ENCODE measurements at regions not wholly inside any gene's neighbourhood (a gene's known extent, or its start where the extent isn't known, plus 50 kb on each side); places are given as distances from the start of the nearest gene placed in this dataset.

DNA sequence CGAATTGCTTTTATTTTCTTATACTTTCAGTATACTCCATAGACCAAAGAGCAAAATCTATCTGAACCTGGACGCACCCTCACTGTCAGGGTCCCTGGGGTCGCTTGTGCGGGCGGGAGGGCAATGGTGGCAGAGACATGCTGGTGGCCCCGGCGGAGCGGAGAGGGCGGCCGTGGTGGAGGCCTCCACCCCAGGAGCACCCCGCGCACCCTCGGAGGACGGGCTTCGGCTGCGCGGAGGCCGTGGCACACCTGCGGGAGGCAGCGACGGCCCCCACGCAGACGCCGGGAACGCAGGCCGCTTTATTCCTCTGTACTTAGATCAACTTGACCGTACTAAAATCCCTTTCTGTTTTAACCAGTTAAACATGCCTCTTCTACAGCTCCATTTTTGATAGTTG lies 1077.4 kb downstream of the BRD1 start:
- Histone ChIP-seq H3K23ac (ENCODE audit: low read depth, low read length, poor library complexity) (no peak overlapping the region), H3K4me1 (ENCODE audit: control insufficient read depth in 2 of 2, insufficient read depth in 1 of 2, low read depth in 1 of 2, low read length in 2 of 2) (no peaks in the 10 kb centered on the region), H3K4ac (ENCODE audit: low read length) (no peak overlapping the region), H2BK120ac (ENCODE audit: low read depth, low read length) (no peak overlapping the region), H3K27me3 (ENCODE audit: control insufficient read depth in 3 of 3, insufficient read depth in 3 of 3, low read depth in 1 of 3, low read length in 3 of 3) (no peaks in the 10 kb centered on the region), H2AFZ (ENCODE audit: low read length) (no peak overlapping the region), H4K91ac (ENCODE audit: low read depth, low read length, poor library complexity) (no peak overlapping the region), H2BK12ac (ENCODE audit: low read length) (peak overlapping the region; percentile 6), H2AK5ac (ENCODE audit: low read depth, low read length) (peak overlapping the region; percentile 56), H3K36me3 (replicated peaks in 1 of 2; ENCODE audit: control insufficient read depth in 2 of 2, insufficient read depth in 2 of 2, low read length in 2 of 2) (peaks cover 0 to 2% of the 10 kb centered on the region in 2 donors), H3K9ac (ENCODE audit: low read depth, low read length, poor library complexity) (no peak overlapping the region), H3K9me3 (replicated peaks in 1 of 2; ENCODE audit: control insufficient read depth in 2 of 2, insufficient read depth in 1 of 2, low read depth in 1 of 2, low read length in 2 of 2) (peaks cover 0 to 2% of the 10 kb centered on the region in 2 donors), H3K14ac (ENCODE audit: low read length) (no peak overlapping the region), H3K27ac (replicated peaks; ENCODE audit: low read length) (no peak overlapping the region), H4K8ac (ENCODE audit: low read depth, low read length) (no peak overlapping the region), H3K18ac (ENCODE audit: low read length) (no peak overlapping the region), H3K4me3 (ENCODE audit: low read length in 2 of 2) (no peak overlapping the region), H3K79me1 (ENCODE audit: low read depth, low read length) (peaks cover 7% of the 10 kb centered on the region), H2BK5ac (ENCODE audit: low read length) (peak overlapping the region; percentile 75), H2BK15ac (ENCODE audit: low read length) (no peak overlapping the region), H3K4me2 (ENCODE audit: insufficient read depth, low read length, poor library complexity, severe bottlenecking) (no peak overlapping the region)
- no CpG with 5 or more reads among the region's 27 CpGs for WGBS, 2 donors (ENCODE audit: extremely low coverage in 2 of 2, insufficient read length in 2 of 2, insufficient replicate concordance in 1 of 2)
- no peak for DNase-seq (ENCODE audit: low spot score)

DNA sequence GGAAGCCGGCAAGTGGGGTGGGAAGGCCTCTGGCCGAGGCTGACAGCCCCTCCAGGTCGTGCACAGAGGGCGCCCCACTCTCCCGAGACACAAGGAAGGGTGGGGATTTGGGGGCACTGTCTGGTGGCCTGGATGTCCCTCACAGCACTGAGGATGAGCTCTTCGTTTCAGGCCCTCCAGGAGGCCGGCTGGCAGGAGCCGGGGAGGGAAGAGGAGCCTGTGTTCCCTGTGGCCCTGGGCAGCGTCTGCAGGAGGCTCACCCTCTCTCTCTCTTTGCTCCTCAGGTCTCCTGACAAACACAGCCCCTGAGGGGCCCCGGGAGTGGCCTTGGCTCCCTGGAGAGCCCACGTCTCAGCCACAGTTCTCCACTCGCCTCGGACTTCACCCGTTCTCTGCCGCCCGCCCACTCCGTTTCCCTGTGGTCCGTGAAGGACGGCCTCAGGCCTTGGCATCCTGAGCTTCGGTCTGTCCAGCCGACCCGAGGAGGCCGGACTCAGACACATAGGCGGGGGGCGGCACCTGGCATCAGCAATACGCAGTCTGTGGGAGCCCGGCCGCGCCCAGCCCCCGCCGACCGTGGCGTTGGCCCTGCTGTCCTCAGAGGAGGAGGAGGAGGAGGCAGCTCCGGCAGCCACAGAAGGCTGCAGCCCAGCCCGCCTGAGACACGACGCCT lies 1078.0 kb downstream of the BRD1 start:
- peak overlapping the region; percentile 8 for H3K18ac ChIP-seq (ENCODE audit: low read length)
- peaks cover 4% of the 10 kb centered on the region for H3K79me1 ChIP-seq (ENCODE audit: low read depth, low read length)
- no peak overlapping the region for H3K4me2 ChIP-seq (ENCODE audit: insufficient read depth, low read length, poor library complexity, severe bottlenecking)
- H3K4me1 ChIP-seq (ENCODE audit: control insufficient read depth in 2 of 2, insufficient read depth in 1 of 2, low read depth in 1 of 2, low read length in 2 of 2) = no peaks in the 10 kb centered on the region
- H2BK5ac ChIP-seq (ENCODE audit: low read length) = peak overlapping the region; percentile 75
- H4K8ac ChIP-seq (ENCODE audit: low read depth, low read length) = no peak overlapping the region
- H2BK15ac ChIP-seq (ENCODE audit: low read length) = no peak overlapping the region
- H3K14ac ChIP-seq (ENCODE audit: low read length) = no peak overlapping the region
- no peak overlapping the region for H3K4ac ChIP-seq (ENCODE audit: low read length)
- H2BK12ac ChIP-seq (ENCODE audit: low read length) = peak overlapping the region; percentile 6
- H3K27ac ChIP-seq (replicated peaks; ENCODE audit: low read length) = no peak overlapping the region
- H2AFZ ChIP-seq (ENCODE audit: low read length) = no peak overlapping the region
- no peak overlapping the region for H3K4me3 ChIP-seq (ENCODE audit: low read length in 2 of 2)
- no peak overlapping the region for H4K91ac ChIP-seq (ENCODE audit: low read depth, low read length, poor library complexity)
- no peak overlapping the region for H2BK120ac ChIP-seq (ENCODE audit: low read depth, low read length)
- no peak overlapping the region for H3K9ac ChIP-seq (ENCODE audit: low read depth, low read length, poor library complexity)
- peaks cover 0 to 2% of the 10 kb centered on the region in 2 donors for H3K36me3 ChIP-seq (replicated peaks in 1 of 2; ENCODE audit: control insufficient read depth in 2 of 2, insufficient read depth in 2 of 2, low read length in 2 of 2)
- DNase-seq (ENCODE audit: low spot score) = no peak
- H3K9me3 ChIP-seq (replicated peaks in 1 of 2; ENCODE audit: control insufficient read depth in 2 of 2, insufficient read depth in 1 of 2, low read depth in 1 of 2, low read length in 2 of 2) = peaks cover 0 to 2% of the 10 kb centered on the region in 2 donors
- WGBS, 2 donors (ENCODE audit: extremely low coverage in 2 of 2, insufficient read length in 2 of 2, insufficient replicate concordance in 1 of 2) = no CpG with 5 or more reads among the region's 37 CpGs
- H3K23ac ChIP-seq (ENCODE audit: low read depth, low read length, poor library complexity) = peak overlapping the region; percentile 55
- H3K27me3 ChIP-seq (ENCODE audit: control insufficient read depth in 3 of 3, insufficient read depth in 3 of 3, low read depth in 1 of 3, low read length in 3 of 3) = no peaks in the 10 kb centered on the region
- H2AK5ac ChIP-seq (ENCODE audit: low read depth, low read length) = peak overlapping the region; percentile 56

DNA sequence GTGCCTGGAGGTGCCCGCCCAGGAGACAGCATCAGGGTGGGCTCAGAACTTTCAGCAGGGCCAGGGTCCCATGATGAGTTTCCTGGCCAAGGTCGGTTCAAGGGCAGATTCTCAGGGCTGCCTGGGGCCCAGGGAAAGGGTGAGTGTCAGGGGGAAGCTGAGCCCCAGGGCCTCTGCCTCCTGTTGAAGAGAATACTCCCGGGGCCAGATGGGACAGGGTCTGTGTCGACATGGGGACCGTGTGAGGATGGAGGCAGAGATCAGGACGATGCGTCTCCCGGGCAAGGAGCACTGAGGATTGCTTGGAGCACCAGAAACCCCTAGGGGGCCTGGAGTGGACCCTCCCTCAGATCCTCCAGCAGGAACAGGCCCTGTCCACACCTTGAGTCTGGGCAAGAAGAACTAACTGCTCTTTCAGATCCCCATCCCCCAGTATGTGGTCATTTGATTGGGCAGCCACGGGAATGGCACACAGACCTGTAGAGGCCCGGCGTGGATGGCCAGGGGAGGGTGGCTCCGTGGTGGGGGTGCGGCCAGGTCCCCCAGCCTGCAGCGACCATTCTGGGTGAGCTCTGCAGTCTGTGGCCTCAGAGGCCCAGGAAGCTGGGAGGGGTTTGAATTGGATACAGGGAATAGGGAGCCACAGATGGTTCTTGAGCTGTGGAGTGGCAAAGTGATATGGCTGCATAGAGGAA lies 1078.7 kb downstream of the BRD1 start:
- Histone ChIP-seq H2AFZ (ENCODE audit: low read length) (no peak overlapping the region), H3K23ac (ENCODE audit: low read depth, low read length, poor library complexity) (no peak overlapping the region)

DNA sequence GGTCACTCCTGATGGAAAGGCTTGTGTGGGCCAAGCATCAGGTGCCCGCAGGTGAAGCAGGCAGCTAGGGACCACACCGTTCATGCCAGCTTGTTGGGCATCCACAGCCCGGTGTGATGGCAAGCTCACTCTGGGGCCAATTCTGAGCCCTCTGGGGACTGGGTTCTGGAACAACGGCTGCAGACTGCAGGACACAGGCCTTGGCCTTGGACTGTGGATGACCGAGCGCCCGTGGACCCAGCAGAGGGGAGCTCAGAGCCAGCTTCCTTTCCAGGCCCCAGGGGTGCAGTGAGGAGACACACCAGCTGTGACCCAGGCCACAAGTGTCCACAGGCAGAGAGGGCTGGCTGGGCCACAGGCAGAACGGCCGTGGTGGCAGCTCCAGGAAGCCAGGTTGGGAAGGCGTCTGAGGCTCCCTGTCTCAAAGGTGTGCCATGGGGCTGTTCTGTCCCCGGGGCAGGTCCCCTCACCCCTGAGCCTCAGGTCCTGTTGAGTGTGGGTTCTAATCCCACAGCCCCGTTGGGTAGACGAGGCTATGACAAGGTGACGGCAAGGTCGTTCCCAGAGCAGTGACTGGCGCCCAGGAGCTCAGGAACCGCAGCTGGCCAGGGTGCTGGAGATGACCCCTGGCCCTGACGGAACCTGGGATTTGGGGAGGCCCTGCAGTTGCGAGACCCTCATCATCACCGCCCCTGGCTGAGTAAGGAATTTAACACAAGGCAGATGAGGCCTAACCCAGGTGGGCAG lies 1079.4 kb downstream of the BRD1 start:
- Histone ChIP-seq H2AFZ (ENCODE audit: low read length) (no peak overlapping the region), H4K91ac (ENCODE audit: low read depth, low read length, poor library complexity) (no peak overlapping the region), H3K27ac (replicated peaks; ENCODE audit: low read length) (no peak overlapping the region), H2BK15ac (ENCODE audit: low read length) (no peak overlapping the region), H3K36me3 (replicated peaks in 1 of 2; ENCODE audit: control insufficient read depth in 2 of 2, insufficient read depth in 2 of 2, low read length in 2 of 2) (peaks cover 0 to 2% of the 10 kb centered on the region in 2 donors), H3K9ac (ENCODE audit: low read depth, low read length, poor library complexity) (no peak overlapping the region), H2BK5ac (ENCODE audit: low read length) (peak overlapping the region; percentile 39), H3K4me2 (ENCODE audit: insufficient read depth, low read length, poor library complexity, severe bottlenecking) (no peak overlapping the region), H2BK12ac (ENCODE audit: low read length) (no peak overlapping the region), H2BK120ac (ENCODE audit: low read depth, low read length) (no peak overlapping the region), H3K18ac (ENCODE audit: low read length) (peak overlapping the region; percentile 17), H3K79me1 (ENCODE audit: low read depth, low read length) (peaks cover 4% of the 10 kb centered on the region), H2AK5ac (ENCODE audit: low read depth, low read length) (peak overlapping the region; percentile 63), H3K23ac (ENCODE audit: low read depth, low read length, poor library complexity) (no peak overlapping the region), H3K4me1 (ENCODE audit: control insufficient read depth in 2 of 2, insufficient read depth in 1 of 2, low read depth in 1 of 2, low read length in 2 of 2) (no peaks in the 10 kb centered on the region), H3K14ac (ENCODE audit: low read length) (peak overlapping the region; percentile 82), H3K27me3 (ENCODE audit: control insufficient read depth in 3 of 3, insufficient read depth in 3 of 3, low read depth in 1 of 3, low read length in 3 of 3) (no peaks in the 10 kb centered on the region), H3K9me3 (replicated peaks in 1 of 2; ENCODE audit: control insufficient read depth in 2 of 2, insufficient read depth in 1 of 2, low read depth in 1 of 2, low read length in 2 of 2) (no peaks in the 10 kb centered on the region), H3K4ac (ENCODE audit: low read length) (no peak overlapping the region), H4K8ac (ENCODE audit: low read depth, low read length) (no peak overlapping the region), H3K4me3 (ENCODE audit: low read length in 2 of 2) (no peak overlapping the region)
- no CpG with 5 or more reads among the region's 20 CpGs for WGBS, 2 donors (ENCODE audit: extremely low coverage in 2 of 2, insufficient read length in 2 of 2, insufficient replicate concordance in 1 of 2)
- no peak for DNase-seq (ENCODE audit: low spot score)

More for the DNA sequence above, 1078.7 kb downstream of the BRD1 start:
- no peak overlapping the region for H3K4me3 ChIP-seq (ENCODE audit: low read length in 2 of 2)
- H3K9me3 ChIP-seq (replicated peaks in 1 of 2; ENCODE audit: control insufficient read depth in 2 of 2, insufficient read depth in 1 of 2, low read depth in 1 of 2, low read length in 2 of 2) = no peaks in the 10 kb centered on the region
- no peak overlapping the region for H3K18ac ChIP-seq (ENCODE audit: low read length)
- H3K9ac ChIP-seq (ENCODE audit: low read depth, low read length, poor library complexity) = no peak overlapping the region
- no CpG with 5 or more reads among the region's 14 CpGs for WGBS, 2 donors (ENCODE audit: extremely low coverage in 2 of 2, insufficient read length in 2 of 2, insufficient replicate concordance in 1 of 2)
- H3K27me3 ChIP-seq (ENCODE audit: control insufficient read depth in 3 of 3, insufficient read depth in 3 of 3, low read depth in 1 of 3, low read length in 3 of 3) = no peaks in the 10 kb centered on the region
- peaks cover 0 to 2% of the 10 kb centered on the region in 2 donors for H3K36me3 ChIP-seq (replicated peaks in 1 of 2; ENCODE audit: control insufficient read depth in 2 of 2, insufficient read depth in 2 of 2, low read length in 2 of 2)
- no peaks in the 10 kb centered on the region for H3K4me1 ChIP-seq (ENCODE audit: control insufficient read depth in 2 of 2, insufficient read depth in 1 of 2, low read depth in 1 of 2, low read length in 2 of 2)
- H2BK15ac ChIP-seq (ENCODE audit: low read length) = no peak overlapping the region
- peaks cover 4% of the 10 kb centered on the region for H3K79me1 ChIP-seq (ENCODE audit: low read depth, low read length)
- no peak overlapping the region for H2AK5ac ChIP-seq (ENCODE audit: low read depth, low read length)
- H2BK5ac ChIP-seq (ENCODE audit: low read length) = peak overlapping the region; percentile 66
- H3K4ac ChIP-seq (ENCODE audit: low read length) = no peak overlapping the region
- H4K91ac ChIP-seq (ENCODE audit: low read depth, low read length, poor library complexity) = no peak overlapping the region
- peak overlapping the region; percentile 82 for H3K14ac ChIP-seq (ENCODE audit: low read length)
- H2BK12ac ChIP-seq (ENCODE audit: low read length) = no peak overlapping the region
- no peak overlapping the region for H3K27ac ChIP-seq (replicated peaks; ENCODE audit: low read length)
- DNase-seq (ENCODE audit: low spot score) = no peak
- no peak overlapping the region for H3K4me2 ChIP-seq (ENCODE audit: insufficient read depth, low read length, poor library complexity, severe bottlenecking)
- H2BK120ac ChIP-seq (ENCODE audit: low read depth, low read length) = no peak overlapping the region
- no peak overlapping the region for H4K8ac ChIP-seq (ENCODE audit: low read depth, low read length)
